ENCODE measurements at regions not wholly inside any gene's neighbourhood (a gene's known extent, or its start where the extent isn't known, plus 50 kb on each side); places are given as distances from the start of the nearest gene placed in this dataset.

DNA sequence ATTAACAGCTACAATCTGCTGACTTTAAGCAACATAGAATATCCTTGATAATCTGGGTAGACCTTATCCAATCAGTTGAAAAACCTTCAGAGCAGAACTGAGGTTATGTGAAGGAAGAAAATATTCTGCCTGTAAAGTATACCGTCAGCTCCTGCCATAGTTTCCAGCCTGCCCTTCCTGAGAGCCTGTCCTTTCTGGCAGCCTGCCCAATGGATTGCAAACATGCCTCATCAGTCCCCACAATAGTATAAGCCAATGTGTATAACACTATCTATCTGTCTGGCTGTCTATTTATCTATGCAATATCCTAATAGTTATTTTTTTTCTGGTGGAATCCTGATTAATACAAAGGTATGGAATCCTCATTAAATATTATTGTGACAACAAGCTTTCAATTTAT, 489.2 kb upstream of the KCND2 start:
- TF ChIP-seq, protein P1, sequence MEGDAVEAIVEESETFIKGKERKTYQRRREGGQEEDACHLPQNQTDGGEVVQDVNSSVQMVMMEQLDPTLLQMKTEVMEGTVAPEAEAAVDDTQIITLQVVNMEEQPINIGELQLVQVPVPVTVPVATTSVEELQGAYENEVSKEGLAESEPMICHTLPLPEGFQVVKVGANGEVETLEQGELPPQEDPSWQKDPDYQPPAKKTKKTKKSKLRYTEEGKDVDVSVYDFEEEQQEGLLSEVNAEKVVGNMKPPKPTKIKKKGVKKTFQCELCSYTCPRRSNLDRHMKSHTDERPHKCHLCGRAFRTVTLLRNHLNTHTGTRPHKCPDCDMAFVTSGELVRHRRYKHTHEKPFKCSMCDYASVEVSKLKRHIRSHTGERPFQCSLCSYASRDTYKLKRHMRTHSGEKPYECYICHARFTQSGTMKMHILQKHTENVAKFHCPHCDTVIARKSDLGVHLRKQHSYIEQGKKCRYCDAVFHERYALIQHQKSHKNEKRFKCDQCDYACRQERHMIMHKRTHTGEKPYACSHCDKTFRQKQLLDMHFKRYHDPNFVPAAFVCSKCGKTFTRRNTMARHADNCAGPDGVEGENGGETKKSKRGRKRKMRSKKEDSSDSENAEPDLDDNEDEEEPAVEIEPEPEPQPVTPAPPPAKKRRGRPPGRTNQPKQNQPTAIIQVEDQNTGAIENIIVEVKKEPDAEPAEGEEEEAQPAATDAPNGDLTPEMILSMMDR (optimal IDR thresholded peaks at IDR 0.05 in 1 of 3, IDR thresholded peaks at IDR 0.05 in 1 of 3, conservative IDR thresholded peaks at IDR 0.05 in 1 of 3; ENCODE audit: extremely low read depth in 1 of 3, insufficient read depth in 2 of 3, low read length in 3 of 3): no peak
- TF ChIP-seq EZH2 (IDR thresholded peaks at IDR 0.05; ENCODE audit: low read length): no peak

Data from keratinocyte (primary cell).